H1 (cell line): ENCODE measurements at regions not wholly inside any gene's neighbourhood (a gene's known extent, or its start where the extent isn't known, plus 50 kb on each side); places are given as distances from the start of the nearest gene placed in this dataset.

ENCODE experiments used
- CTCF ChIA-PET: fragments of 300-600 bp; sonication (Branson Sonifier 250); formaldehyde crosslinking; loops from one replicate; lab custom pipeline; 2021; ENCODE audit not compliant: partially characterized antibody; lab: Charles Lee
- POLR2A ChIA-PET: fragments of 300-600 bp; sonication (Branson Sonifier 250); formaldehyde crosslinking; loops from one replicate; lab custom pipeline; 2021; ENCODE audit warnings: inconsistent platforms; ENCODE audit not compliant: partially characterized antibody; lab: Charles Lee
- DNase-seq, 2 experiments: peaks; one replicate each; pipeline versions ENCODE4 v3.0.0 to v3.0.0-alpha.2; 2010 to 2022; ENCODE audit warnings: low spot score in 2 of 2, low read depth in 1 of 2, mixed read lengths in 1 of 2
- FAIRE-seq: peaks from 2 replicates; lab custom pipeline; 2011; peaks lifted over from hg19 to GRCh38; lab: Jason Lieb, UNC
- H2AFZ ChIP-seq: 2 replicates; pipeline ENCODE4 v1.8.1; 2012; ENCODE audit warnings: low read length, inconsistent platforms
- H2AK5ac ChIP-seq: 2 replicates; pipeline ENCODE4 v1.6.1; 2013; ENCODE audit warnings: low read depth, low read length
- H2BK120ac ChIP-seq: replicated peaks from 2 replicates; pipeline ENCODE3; 2013; ENCODE audit warnings: low read depth, low read length, inconsistent platforms
- H2BK12ac ChIP-seq: 2 replicates; pipeline ENCODE4 v1.6.1; 2013; ENCODE audit warnings: low read depth, low read length
- H2BK15ac ChIP-seq: 2 replicates; pipeline ENCODE4 v1.6.1; 2013; ENCODE audit warnings: low read length
- H2BK20ac ChIP-seq: 2 replicates; pipeline ENCODE4 v1.6.1; 2013; ENCODE audit warnings: low read length
- H2BK5ac ChIP-seq: 2 replicates; pipeline ENCODE4 v1.6.1; 2013; ENCODE audit warnings: low read depth, low read length
- H3K14ac ChIP-seq: 2 replicates; pipeline ENCODE4 v1.6.1; 2013; ENCODE audit warnings: inconsistent platforms; ENCODE audit not compliant: insufficient read length
- H3K18ac ChIP-seq: 2 replicates; pipeline ENCODE4 v1.6.1; 2013; ENCODE audit warnings: low read length; ENCODE audit errors: extremely low read depth
- H3K23ac ChIP-seq: 2 replicates; pipeline ENCODE4 v1.6.1; 2013; ENCODE audit warnings: inconsistent platforms; ENCODE audit not compliant: insufficient read length
- H3K23me2 ChIP-seq: 2 replicates; pipeline ENCODE4 v1.6.1; 2013; ENCODE audit warnings: low read depth, low read length
- H3K27ac ChIP-seq: 2 replicates; pipeline ENCODE4 v1.6.1; 2011; ENCODE audit warnings: low read depth, low read length, inconsistent platforms
- H3K27me3 ChIP-seq, 4 experiments: replicated peaks in 1 of 4; 1 replicate in 1 of 4; 2 replicates in 3 of 4; pipeline versions ENCODE4 v1.6.1 to v1.8.1; 2011 to 2013; ENCODE audit warnings: low read length in 3 of 4, mild to moderate bottlenecking in 3 of 4, inconsistent platforms in 2 of 4, mixed read lengths in 2 of 4, moderate library complexity in 1 of 4; ENCODE audit not compliant: control insufficient read depth in 3 of 4, insufficient read depth in 3 of 4; ENCODE audit errors: extremely low read depth in 1 of 4
- H3K36me3 ChIP-seq, 4 experiments: 2 replicates each; pipeline versions ENCODE4 v1.6.1 to v1.8.1; 2011 to 2013; ENCODE audit warnings: mild to moderate bottlenecking in 4 of 4, low read length in 3 of 4, moderate library complexity in 2 of 4, control low read depth in 1 of 4, inconsistent platforms in 1 of 4; ENCODE audit not compliant: insufficient read depth in 4 of 4, control insufficient read depth in 2 of 4
- H3K4ac ChIP-seq: replicated peaks from 2 replicates; pipeline ENCODE3; 2013; ENCODE audit warnings: low read length, low read depth, mixed read lengths, inconsistent platforms; ENCODE audit not compliant: insufficient read length
- H3K4me1 ChIP-seq, 4 experiments: replicated peaks in 1 of 4; 1 replicate in 1 of 4; 2 replicates in 3 of 4; pipeline versions ENCODE4 v1.6.1 to v1.8.1; 2011 to 2013; ENCODE audit warnings: low read length in 3 of 4, inconsistent platforms in 2 of 4, mixed read lengths in 1 of 4; ENCODE audit not compliant: insufficient read depth in 4 of 4, control insufficient read depth in 3 of 4
- H3K4me2 ChIP-seq, 2 experiments: 2 replicates each; pipeline versions ENCODE4 v1.6.1 to v1.8.1; 2011 to 2013; ENCODE audit warnings: low read depth in 2 of 2, low read length in 2 of 2, control low read depth in 1 of 2, inconsistent platforms in 1 of 2, mild to moderate bottlenecking in 1 of 2; ENCODE audit not compliant: insufficient read depth in 1 of 2
- H3K4me3 ChIP-seq, 4 experiments: fragments of 200-600, 300-600 bp in 1 of 4; sonication (generic), shearing (Covaris generic), sonication (Bioruptor Twin) in 1 of 4; 2 replicates each; pipeline versions ENCODE4 v1.5.1 to v1.8.1; 2011 to 2016; ENCODE audit warnings: low read length in 4 of 4, low read depth in 3 of 4, control low read depth in 2 of 4, inconsistent platforms in 2 of 4, mild to moderate bottlenecking in 2 of 4, mixed read lengths in 1 of 4, moderate library complexity in 1 of 4; ENCODE audit not compliant: insufficient read depth in 2 of 4; ENCODE audit errors: extremely low read depth in 1 of 4
- H3K56ac ChIP-seq: replicated peaks from 2 replicates; pipeline ENCODE3; 2013; ENCODE audit warnings: low read depth, mild to moderate bottlenecking, mixed read lengths, low read length, inconsistent platforms; ENCODE audit not compliant: insufficient read length
- H3K79me1 ChIP-seq: 2 replicates; pipeline ENCODE4 v1.6.1; 2013; ENCODE audit warnings: low read depth, low read length, control low read depth
- H3K79me2 ChIP-seq, 2 experiments: 2 replicates each; pipeline versions ENCODE4 v1.6.1 to v1.8.1; 2012 to 2013; ENCODE audit warnings: low read length in 2 of 2, mild to moderate bottlenecking in 2 of 2, inconsistent platforms in 1 of 2; ENCODE audit not compliant: insufficient read depth in 2 of 2, control insufficient read depth in 1 of 2
- H3K9ac ChIP-seq, 4 experiments: replicated peaks in 1 of 4; 1 replicate in 1 of 4; 2 replicates in 3 of 4; pipeline versions ENCODE4 v1.6.1 to v1.8.1; 2011 to 2013; ENCODE audit warnings: low read depth in 3 of 4, low read length in 3 of 4, control low read depth in 2 of 4, mild to moderate bottlenecking in 2 of 4, moderate library complexity in 2 of 4, inconsistent platforms in 1 of 4; ENCODE audit errors: extremely low read depth in 1 of 4
- H3K9me3 ChIP-seq, 2 experiments: 2 replicates each; pipeline versions ENCODE4 v1.6.1 to v1.8.1; 2012 to 2013; ENCODE audit warnings: mild to moderate bottlenecking in 2 of 2, moderate library complexity in 2 of 2, control low read depth in 1 of 2, inconsistent platforms in 1 of 2, low read depth in 1 of 2, low read length in 1 of 2, mixed read lengths in 1 of 2; ENCODE audit not compliant: insufficient read depth in 2 of 2
- H4K20me1 ChIP-seq, 2 experiments: replicated peaks in 1 of 2; 2 replicates each; pipeline versions ENCODE3 to v1.8.1; 2011 to 2013; ENCODE audit warnings: inconsistent platforms in 2 of 2, low read length in 2 of 2, mild to moderate bottlenecking in 1 of 2; ENCODE audit not compliant: insufficient read depth in 2 of 2, control insufficient read depth in 1 of 2
- H4K5ac ChIP-seq: 2 replicates; pipeline ENCODE4 v1.6.1; 2013; ENCODE audit warnings: low read length, low read depth, mixed read lengths, inconsistent platforms; ENCODE audit not compliant: insufficient read length
- H4K8ac ChIP-seq: 2 replicates; pipeline ENCODE4 v1.8.0; 2013; ENCODE audit warnings: mild to moderate bottlenecking, moderate library complexity, low read length, inconsistent platforms; ENCODE audit not compliant: insufficient read depth; ENCODE audit errors: extremely low read depth
- H4K91ac ChIP-seq: replicated peaks from 2 replicates; pipeline ENCODE3; 2013; ENCODE audit warnings: low read length, mixed read lengths, inconsistent platforms; ENCODE audit not compliant: insufficient read length
- ATF2 ChIP-seq: IDR thresholded peaks from 2 replicates; pipeline ENCODE4 v1.6.1; 2012; ENCODE audit warnings: low read length, inconsistent platforms
- CTCF ChIP-seq, 3 experiments: IDR thresholded peaks; 1 replicate in 2 of 3; 2 replicates in 1 of 3; pipeline versions ENCODE4 v1.5.1 to v1.6.1; 2011; ENCODE audit warnings: low read length in 3 of 3, mild to moderate bottlenecking in 3 of 3, inconsistent platforms in 2 of 3, low read depth in 1 of 3, moderate library complexity in 1 of 3; ENCODE audit not compliant: insufficient read depth in 1 of 3; ENCODE audit errors: control extremely low read depth in 1 of 3
- HDAC6 ChIP-seq: IDR thresholded peaks from one replicate; pipeline ENCODE4 v1.7.1; 2012; ENCODE audit warnings: low read depth, mild to moderate bottlenecking, inconsistent platforms, low read length, moderate library complexity
- JUND ChIP-seq: IDR thresholded peaks from 2 replicates; pipeline ENCODE4 v1.6.1; 2011; ENCODE audit warnings: mild to moderate bottlenecking, improper control_type of control experiment, low read length
- NRF1 ChIP-seq: IDR thresholded peaks from 2 replicates; pipeline ENCODE4 v1.6.1; 2011; ENCODE audit warnings: mild to moderate bottlenecking, low read depth, low read length, improper control_type of control experiment
- POLR2AphosphoS5 ChIP-seq: IDR thresholded peaks from 2 replicates; pipeline ENCODE4 v1.6.1; 2011; ENCODE audit warnings: low read depth, low read length
- RNF2 ChIP-seq: fragments of 200-900, 300-1000 bp; sonication (generic); IDR thresholded peaks from 2 replicates; pipeline ENCODE4 v1.7.1; 2016; ENCODE audit warnings: borderline replicate concordance, low read depth, mild to moderate bottlenecking, antibody characterized with exemption, low read length; ENCODE audit not compliant: poor library complexity, severe bottlenecking; ENCODE audit errors: missing control alignments
- SIN3A ChIP-seq, 2 experiments: IDR thresholded peaks in 1 of 2; conservative IDR thresholded peaks in 1 of 2; 2 replicates each; pipeline ENCODE4 v1.6.1; 2011 to 2012; ENCODE audit warnings: low read length in 2 of 2, improper control_type of control experiment in 1 of 2, low read depth in 1 of 2, mild to moderate bottlenecking in 1 of 2
- TAF1 ChIP-seq: IDR thresholded peaks from 2 replicates; pipeline ENCODE4 v1.6.1; 2011; ENCODE audit warnings: mild to moderate bottlenecking, low read depth, low read length
- TEAD4 ChIP-seq: IDR thresholded peaks from 2 replicates; pipeline ENCODE4 v1.6.1; 2012; ENCODE audit warnings: low read depth, low read length, inconsistent platforms, mixed read lengths
- WGBS, 2 experiments: shearing (Covaris generic) in 1 of 2; methylation state at CpG; one replicate each; pipeline versions ENCODE4 v1.1.6 to v1.1.7; 2013 to 2015; ENCODE audit warnings: low lambda C conversion rate in 2 of 2, mixed read lengths in 2 of 2, inconsistent platforms in 1 of 2, low coverage in 1 of 2, missing lambda C conversion rate in 1 of 2; ENCODE audit not compliant: insufficient replicate concordance in 2 of 2, insufficient coverage in 1 of 2, insufficient read length in 1 of 2; ENCODE audit errors: extremely low coverage in 1 of 2, missing lambda C conversion rate in 1 of 2; 5-methylcytosine and 5-hydroxymethylcytosine counted together

- H4K8ac ChIP-seq = no peak overlapping the region
- no peak overlapping the region for H3K14ac ChIP-seq
- no peak overlapping the region for H3K56ac ChIP-seq
- no peak overlapping the region for H3K4me3 ChIP-seq
- no peak overlapping the region for H3K18ac ChIP-seq
- H2BK20ac ChIP-seq = no peak overlapping the region
- POLR2A ChIA-PET = no interaction called here
- no peaks in the 10 kb centered on the region for H3K9me3 ChIP-seq
- H4K20me1 ChIP-seq = no peaks in the 10 kb centered on the region
- no peak overlapping the region for H3K4me2 ChIP-seq
- H3K36me3 ChIP-seq = no peaks in the 10 kb centered on the region
- H4K91ac ChIP-seq = no peak overlapping the region
- no peak overlapping the region for H2BK12ac ChIP-seq
- no peaks in the 10 kb centered on the region for H3K4me1 ChIP-seq
- no peak overlapping the region for H3K27ac ChIP-seq
- H3K23ac ChIP-seq = no peak overlapping the region
- no peak overlapping the region for H3K9ac ChIP-seq
- no peak overlapping the region for H2BK5ac ChIP-seq
- H2AFZ ChIP-seq = no peak overlapping the region
- no peaks in the 10 kb centered on the region for H3K79me1 ChIP-seq
- H2AK5ac ChIP-seq = no peak overlapping the region
- H4K5ac ChIP-seq = no peak overlapping the region
- 95% methylated on average over 3 of the region's 3 CpGs; no CpG with 5 or more reads in 1 of the 2 experiments for WGBS, 2 experiments
- no peak for DNase-seq
- no peak overlapping the region for H3K4ac ChIP-seq
- CTCF ChIA-PET = interaction anchor here (0.6 to 1.3 kb wide), 5 partner anchors 10 to 577 kb away, joined by 3 to 4 read pairs (median 3); no protein-coding TSS in a partner anchor
- no peaks in the 10 kb centered on the region for H3K23me2 ChIP-seq
- no peak overlapping the region for H2BK120ac ChIP-seq
- H2BK15ac ChIP-seq = no peak overlapping the region
- FAIRE-seq = no peak
- H3K27me3 ChIP-seq = no peaks in the 10 kb centered on the region
- H3K79me2 ChIP-seq = no peaks in the 10 kb centered on the region
- TF ChIP-seq TAF1 (no peak), JUND (no peak), HDAC6 (no peak), NRF1 (no peak), RNF2 (no peak), SIN3A (conservative IDR thresholded peaks at IDR 0.05 in 1 of 2, IDR thresholded peaks at IDR 0.05 in 1 of 2; ENCODE audit: low read depth in 1 of 2, low read length in 2 of 2) (no peak), TEAD4 (no peak), POLR2AphosphoS5 (no peak), ATF2 (no peak), CTCF (IDR thresholded peaks at IDR 0.05; ENCODE audit: control extremely low read depth in 1 of 3, insufficient read depth in 1 of 3, low read depth in 1 of 3, low read length in 3 of 3) (no peak)
Observed at GRCh38 chr14:96153003-96153402, 51.6 kb upstream of the BDKRB2 start.
